Keratinocyte (primary cell): ENCODE measurements at regions not wholly inside any gene's neighbourhood (a gene's known extent, or its start where the extent isn't known, plus 50 kb on each side); places are given as distances from the start of the nearest gene placed in this dataset.

Experiments used
- DNase-seq: peaks from one replicate; pipeline ENCODE4 v3.0.0-alpha.2; 2011; ENCODE audit warnings: low read depth, missing footprints, low spot score
- FAIRE-seq: peaks from 2 replicates; lab custom pipeline; 2011; peaks lifted over from hg19 to GRCh38; lab: Jason Lieb, UNC
- H2AFZ ChIP-seq: 2 replicates; pipeline ENCODE4 v1.6.0; 2012; ENCODE audit warnings: low read length, control low read depth, inconsistent platforms; ENCODE audit not compliant: control insufficient read depth
- H3K27ac ChIP-seq: 2 replicates; pipeline ENCODE4 v1.5.1; 2011; ENCODE audit warnings: low read length; ENCODE audit not compliant: control insufficient read depth, insufficient read depth
- H3K27me3 ChIP-seq: 3 replicates; pipeline ENCODE4 v1.6.0; 2011; ENCODE audit warnings: low read length; ENCODE audit not compliant: control insufficient read depth, insufficient read depth; ENCODE audit errors: extremely low read depth
- H3K36me3 ChIP-seq, 2 experiments: 2 replicates in 1 of 2; 3 replicates in 1 of 2; pipeline ENCODE4 v1.5.1; 2011; ENCODE audit warnings: low read length in 2 of 2, mild to moderate bottlenecking in 1 of 2; ENCODE audit not compliant: control insufficient read depth in 2 of 2, insufficient read depth in 2 of 2; ENCODE audit errors: extremely low read depth in 1 of 2
- H3K4me1 ChIP-seq: 3 replicates; pipeline ENCODE4 v1.5.1; 2011; ENCODE audit warnings: low read length; ENCODE audit not compliant: control insufficient read depth, insufficient read depth; ENCODE audit errors: extremely low read depth
- H3K4me2 ChIP-seq: 3 replicates; pipeline ENCODE4 v1.6.0; 2011; ENCODE audit warnings: low read depth, low read length; ENCODE audit not compliant: control insufficient read depth, insufficient read depth; ENCODE audit errors: extremely low read depth
- H3K4me3 ChIP-seq, 3 experiments: fragments of 200-600 bp in 1 of 3; sonication (generic) in 1 of 3; 2 replicates in 2 of 3; 3 replicates in 1 of 3; pipeline ENCODE4 v1.5.1; 2011 to 2016; ENCODE audit warnings: low read length in 3 of 3, mild to moderate bottlenecking in 3 of 3, control low read depth in 2 of 3, inconsistent platforms in 1 of 3, low read depth in 1 of 3, mixed read lengths in 1 of 3, mixed run types in 1 of 3, moderate library complexity in 1 of 3; ENCODE audit not compliant: control insufficient read depth in 2 of 3, insufficient read depth in 2 of 3; ENCODE audit errors: extremely low read depth in 1 of 3
- H3K79me2 ChIP-seq: 2 replicates; pipeline ENCODE4 v1.6.0; 2012; ENCODE audit warnings: low read length; ENCODE audit not compliant: control insufficient read depth, insufficient read depth
- H3K9ac ChIP-seq: 3 replicates; pipeline ENCODE4 v1.6.0; 2011; ENCODE audit warnings: low read length; ENCODE audit not compliant: control insufficient read depth, insufficient read depth; ENCODE audit errors: extremely low read depth
- H3K9me1 ChIP-seq: 3 replicates; pipeline ENCODE4 v1.6.0; 2011; ENCODE audit warnings: low read length; ENCODE audit not compliant: control insufficient read depth, insufficient read depth; ENCODE audit errors: extremely low read depth
- H3K9me3 ChIP-seq: 2 replicates; pipeline ENCODE4 v1.5.1; 2012; ENCODE audit warnings: low read depth, low read length; ENCODE audit not compliant: control insufficient read depth
- H4K20me1 ChIP-seq: 3 replicates; pipeline ENCODE4 v1.6.0; 2011; ENCODE audit warnings: low read length; ENCODE audit not compliant: control insufficient read depth, insufficient read depth; ENCODE audit errors: extremely low read depth
- EZH2 ChIP-seq: IDR thresholded peaks from one replicate; pipeline ENCODE4 v1.6.1; 2012; ENCODE audit warnings: inconsistent platforms, mild to moderate bottlenecking, low read length, moderate library complexity
- dilution Hi-C: fragments of 300-500 bp; cut with MboI; formaldehyde crosslinking; loops from one replicate; pipeline ENCODE4 v1.7.0; 2020; ENCODE audit warnings: low sequenced_read_pairs; ENCODE audit not compliant: extremely low pct_ligation_motif_present
- TF ChIP-seq, protein P1 (sequence below), 3 experiments: IDR thresholded peaks in 1 of 3; conservative IDR thresholded peaks in 1 of 3; optimal IDR thresholded peaks in 1 of 3; 2 replicates in 2 of 3; 3 replicates in 1 of 3; pipeline versions ENCODE3 to v1.5.1; 2011; ENCODE audit warnings: low read length in 3 of 3, mild to moderate bottlenecking in 3 of 3, moderate library complexity in 2 of 3, control low read depth in 1 of 3, inconsistent platforms in 1 of 3; ENCODE audit not compliant: insufficient read depth in 2 of 3; ENCODE audit errors: extremely low read depth in 1 of 3

DNA sequence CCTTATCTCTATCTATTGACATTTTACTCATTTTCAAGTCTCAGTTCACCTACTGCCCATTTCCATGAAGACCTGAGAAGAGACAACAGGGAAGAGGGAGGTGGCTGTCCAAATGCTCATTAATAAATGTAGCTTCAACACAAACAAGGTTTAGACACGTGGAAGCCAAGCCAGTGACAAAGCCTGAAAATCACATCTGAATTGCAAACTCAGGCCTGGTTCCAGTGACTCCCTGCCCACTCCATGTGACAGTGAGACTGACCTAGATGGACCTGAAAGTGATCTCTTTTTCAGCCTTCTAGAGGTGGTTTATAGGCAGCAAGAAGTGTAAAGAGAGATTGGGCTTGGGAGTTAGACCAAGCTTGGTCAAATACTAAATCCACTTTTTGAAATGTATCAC lies 126.6 kb upstream of the BCL6 start:
- FAIRE-seq: no peak
- dilution Hi-C loops: no loop called here
- TF ChIP-seq, protein P1, sequence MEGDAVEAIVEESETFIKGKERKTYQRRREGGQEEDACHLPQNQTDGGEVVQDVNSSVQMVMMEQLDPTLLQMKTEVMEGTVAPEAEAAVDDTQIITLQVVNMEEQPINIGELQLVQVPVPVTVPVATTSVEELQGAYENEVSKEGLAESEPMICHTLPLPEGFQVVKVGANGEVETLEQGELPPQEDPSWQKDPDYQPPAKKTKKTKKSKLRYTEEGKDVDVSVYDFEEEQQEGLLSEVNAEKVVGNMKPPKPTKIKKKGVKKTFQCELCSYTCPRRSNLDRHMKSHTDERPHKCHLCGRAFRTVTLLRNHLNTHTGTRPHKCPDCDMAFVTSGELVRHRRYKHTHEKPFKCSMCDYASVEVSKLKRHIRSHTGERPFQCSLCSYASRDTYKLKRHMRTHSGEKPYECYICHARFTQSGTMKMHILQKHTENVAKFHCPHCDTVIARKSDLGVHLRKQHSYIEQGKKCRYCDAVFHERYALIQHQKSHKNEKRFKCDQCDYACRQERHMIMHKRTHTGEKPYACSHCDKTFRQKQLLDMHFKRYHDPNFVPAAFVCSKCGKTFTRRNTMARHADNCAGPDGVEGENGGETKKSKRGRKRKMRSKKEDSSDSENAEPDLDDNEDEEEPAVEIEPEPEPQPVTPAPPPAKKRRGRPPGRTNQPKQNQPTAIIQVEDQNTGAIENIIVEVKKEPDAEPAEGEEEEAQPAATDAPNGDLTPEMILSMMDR (optimal IDR thresholded peaks at IDR 0.05 in 1 of 3, IDR thresholded peaks at IDR 0.05 in 1 of 3, conservative IDR thresholded peaks at IDR 0.05 in 1 of 3; ENCODE audit: extremely low read depth in 1 of 3, insufficient read depth in 2 of 3, low read length in 3 of 3): no peak
- TF ChIP-seq EZH2: no peak

GRCh38 chr3:187873843-187874242 lies 128.6 kb upstream of the BCL6 start:
- no peaks in the 10 kb centered on the region for H3K9me1 ChIP-seq
- H3K36me3 ChIP-seq: no peaks in the 10 kb centered on the region
- TF ChIP-seq, protein P1 (optimal IDR thresholded peaks at IDR 0.05 in 1 of 3, IDR thresholded peaks at IDR 0.05 in 1 of 3, conservative IDR thresholded peaks at IDR 0.05 in 1 of 3; ENCODE audit: extremely low read depth in 1 of 3, insufficient read depth in 2 of 3, low read length in 3 of 3): no peak
- TF ChIP-seq EZH2: no peak
- no peak overlapping the region for H3K9ac ChIP-seq
- no peaks in the 10 kb centered on the region for H4K20me1 ChIP-seq
- no peak for FAIRE-seq
- H3K27me3 ChIP-seq: no peaks in the 10 kb centered on the region
- H3K79me2 ChIP-seq: no peaks in the 10 kb centered on the region
- DNase-seq: no peak
- dilution Hi-C loops: no loop called here
- no peaks in the 10 kb centered on the region for H3K9me3 ChIP-seq
- no peak overlapping the region for H3K4me2 ChIP-seq
- H3K4me3 ChIP-seq: no peak overlapping the region
- H3K4me1 ChIP-seq: peaks cover 5% of the 10 kb centered on the region
- H3K27ac ChIP-seq: no peak overlapping the region
- H2AFZ ChIP-seq: no peak overlapping the region

More for the DNA sequence above, 126.6 kb upstream of the BCL6 start:
- Histone ChIP-seq H3K27me3 (no peaks in the 10 kb centered on the region), H2AFZ (no peak overlapping the region), H3K9me3 (no peaks in the 10 kb centered on the region), H3K4me2 (no peak overlapping the region), H3K27ac (no peak overlapping the region), H3K4me3 (no peak overlapping the region), H3K36me3 (no peaks in the 10 kb centered on the region), H3K4me1 (no peaks in the 10 kb centered on the region), H3K9ac (no peak overlapping the region), H4K20me1 (no peaks in the 10 kb centered on the region), H3K9me1 (no peaks in the 10 kb centered on the region), H3K79me2 (no peaks in the 10 kb centered on the region)
- no peak for DNase-seq
